Thoracic aorta (tissue), 2 donors: ENCODE measurements at regions not wholly inside any gene's neighbourhood (a gene's known extent, or its start where the extent isn't known, plus 50 kb on each side); places are given as distances from the start of the nearest gene placed in this dataset.

Experiments
- ATAC-seq: fragments of 150-250 bp; one replicate; pipeline ENCODE4 v1.8.0; 2017; ENCODE audit warnings: low read depth; ENCODE audit not compliant: insufficient number of reproducible peaks, low FRiP score
- DNase-seq: peaks from one replicate; pipeline ENCODE4 v3.0.0-alpha.2; 2020; ENCODE audit warnings: low spot score
- H3K27ac ChIP-seq, 2 donors: fragments of 200-600 bp; sonication (generic); 1 replicate in 1 of 2; 2 replicates in 1 of 2; pipeline ENCODE4 v1.5.1; 2016; ENCODE audit warnings: mild to moderate bottlenecking in 2 of 2, moderate library complexity in 2 of 2
- H3K27me3 ChIP-seq: fragments of 200-600 bp; sonication (generic); replicated peaks from 2 replicates; pipeline ENCODE4 v1.6.0; 2016; ENCODE audit warnings: mild to moderate bottlenecking; ENCODE audit not compliant: insufficient read depth
- H3K36me3 ChIP-seq: fragments of 200-600 bp; sonication (generic); one replicate; pipeline ENCODE4 v1.5.1; 2016
- H3K4me1 ChIP-seq, 2 donors: fragments of 200-600 bp; sonication (generic); 1 replicate in 1 of 2; 2 replicates in 1 of 2; pipeline versions ENCODE4 v1.5.1 to v1.6.0; 2016; ENCODE audit warnings: low read depth in 2 of 2, mild to moderate bottlenecking in 1 of 2; ENCODE audit not compliant: control insufficient read depth in 1 of 2
- H3K4me3 ChIP-seq: fragments of 200-600 bp; sonication (generic); 2 replicates; pipeline ENCODE4 v1.5.1; 2016; ENCODE audit warnings: mild to moderate bottlenecking
- H3K9me3 ChIP-seq: fragments of 200-600 bp; sonication (generic); 2 replicates; pipeline ENCODE4 v1.5.1; 2016
- TF ChIP-seq, protein P1 (sequence below): fragments of 200-600 bp; sonication (generic); IDR thresholded peaks from one replicate; pipeline ENCODE4 v1.5.1; 2019; ENCODE audit warnings: antibody characterized with exemption

DNA sequence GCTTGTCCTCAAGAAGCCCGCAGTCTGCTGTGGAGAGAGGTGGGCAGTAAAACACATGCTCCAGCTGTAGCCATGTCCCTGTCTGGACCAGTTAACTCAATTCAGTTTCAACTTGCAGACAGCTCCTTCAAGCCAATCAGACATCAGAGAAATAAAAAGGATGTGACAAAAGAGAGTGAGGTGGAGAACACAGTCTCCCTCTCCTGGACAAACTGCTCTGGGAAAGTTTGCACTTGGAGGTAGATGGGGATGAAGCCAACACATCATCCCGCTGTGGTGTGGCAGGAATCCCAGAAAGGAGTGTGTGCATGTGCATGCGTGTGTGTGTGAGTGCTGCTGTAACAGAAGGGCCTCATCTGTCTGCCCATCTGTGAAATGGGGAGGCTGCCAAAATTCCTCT, 358.6 kb upstream of the ASIC2 start:
- TF ChIP-seq, protein P1, sequence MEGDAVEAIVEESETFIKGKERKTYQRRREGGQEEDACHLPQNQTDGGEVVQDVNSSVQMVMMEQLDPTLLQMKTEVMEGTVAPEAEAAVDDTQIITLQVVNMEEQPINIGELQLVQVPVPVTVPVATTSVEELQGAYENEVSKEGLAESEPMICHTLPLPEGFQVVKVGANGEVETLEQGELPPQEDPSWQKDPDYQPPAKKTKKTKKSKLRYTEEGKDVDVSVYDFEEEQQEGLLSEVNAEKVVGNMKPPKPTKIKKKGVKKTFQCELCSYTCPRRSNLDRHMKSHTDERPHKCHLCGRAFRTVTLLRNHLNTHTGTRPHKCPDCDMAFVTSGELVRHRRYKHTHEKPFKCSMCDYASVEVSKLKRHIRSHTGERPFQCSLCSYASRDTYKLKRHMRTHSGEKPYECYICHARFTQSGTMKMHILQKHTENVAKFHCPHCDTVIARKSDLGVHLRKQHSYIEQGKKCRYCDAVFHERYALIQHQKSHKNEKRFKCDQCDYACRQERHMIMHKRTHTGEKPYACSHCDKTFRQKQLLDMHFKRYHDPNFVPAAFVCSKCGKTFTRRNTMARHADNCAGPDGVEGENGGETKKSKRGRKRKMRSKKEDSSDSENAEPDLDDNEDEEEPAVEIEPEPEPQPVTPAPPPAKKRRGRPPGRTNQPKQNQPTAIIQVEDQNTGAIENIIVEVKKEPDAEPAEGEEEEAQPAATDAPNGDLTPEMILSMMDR: no peak

DNA sequence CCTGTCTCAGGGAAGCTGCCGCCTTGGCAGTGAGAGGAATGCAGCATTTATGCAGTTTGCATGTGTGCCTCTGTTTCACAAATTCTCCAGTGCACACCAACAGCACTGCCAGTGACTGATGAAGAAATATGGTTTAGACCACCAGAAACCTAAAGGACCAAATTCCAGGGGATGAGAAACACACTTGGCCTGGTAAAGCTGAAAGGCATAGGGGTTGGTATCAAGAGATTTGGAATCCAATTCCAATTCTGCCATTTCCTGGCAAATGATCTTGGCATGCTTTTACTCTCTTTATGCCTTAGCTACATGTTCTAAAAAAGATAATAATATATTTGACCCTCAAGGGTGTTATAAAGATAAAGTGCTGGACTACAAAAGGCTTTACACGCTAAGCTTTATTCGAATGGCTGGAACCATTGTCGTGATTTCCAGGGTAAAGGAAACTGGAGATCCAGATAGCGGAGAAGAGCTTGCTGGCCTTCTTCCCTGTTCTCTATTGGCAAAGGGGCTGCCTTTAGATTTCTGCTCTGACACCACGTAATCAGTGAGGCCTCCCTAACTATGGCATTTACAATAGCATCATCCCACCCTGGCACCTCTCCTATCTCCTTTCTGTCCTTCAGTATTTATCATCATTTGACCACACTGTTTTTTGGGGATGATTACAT, 359.8 kb upstream of the ASIC2 start:
- no peaks in the 10 kb centered on the region for H3K9me3 ChIP-seq
- H3K27ac ChIP-seq: no peak overlapping the region
- TF ChIP-seq, protein P1: no peak
- ATAC-seq: no peak
- DNase-seq: no peak
- H3K4me3 ChIP-seq: no peak overlapping the region
- no peaks in the 10 kb centered on the region for H3K27me3 ChIP-seq
- no peaks in the 10 kb centered on the region for H3K36me3 ChIP-seq
- peaks cover 0 to under 1% of the 10 kb centered on the region in 2 donors for H3K4me1 ChIP-seq

More for the DNA sequence above, 358.6 kb upstream of the ASIC2 start:
- no peaks in the 10 kb centered on the region for H3K27me3 ChIP-seq
- ATAC-seq (no peak), DNase-seq (no peak)
- no peak overlapping the region for H3K27ac ChIP-seq
- no peaks in the 10 kb centered on the region for H3K36me3 ChIP-seq
- peaks cover 0 to 4% of the 10 kb centered on the region in 2 donors for H3K4me1 ChIP-seq
- no peaks in the 10 kb centered on the region for H3K9me3 ChIP-seq
- no peak overlapping the region for H3K4me3 ChIP-seq

DNA sequence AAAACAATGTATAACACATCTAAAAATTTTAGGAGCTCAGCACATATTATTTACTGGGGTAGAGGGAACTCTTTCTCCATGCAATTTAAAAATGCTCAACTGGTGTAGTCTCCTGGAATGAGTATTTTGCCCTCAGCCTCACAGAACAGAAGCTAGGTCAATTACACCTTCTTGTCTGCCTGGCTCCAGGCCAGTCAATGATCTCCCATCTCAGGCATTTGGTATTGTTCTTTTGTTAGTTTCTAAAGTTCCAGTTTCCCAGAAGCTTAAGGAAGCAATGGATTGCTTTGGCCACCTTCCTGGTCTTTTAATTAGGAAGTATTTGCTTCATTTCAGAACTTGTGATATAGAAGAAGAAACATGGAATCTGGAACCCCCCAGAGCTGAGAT, 360.3 kb upstream of the ASIC2 start:
- Histone ChIP-seq H3K27me3 (no peaks in the 10 kb centered on the region), H3K4me1 (no peaks in the 10 kb centered on the region), H3K36me3 (no peaks in the 10 kb centered on the region), H3K4me3 (no peak overlapping the region), H3K27ac (no peak overlapping the region), H3K9me3 (no peaks in the 10 kb centered on the region)
- ATAC-seq (no peak), DNase-seq (no peak)
- TF ChIP-seq, protein P1: no peak

DNA sequence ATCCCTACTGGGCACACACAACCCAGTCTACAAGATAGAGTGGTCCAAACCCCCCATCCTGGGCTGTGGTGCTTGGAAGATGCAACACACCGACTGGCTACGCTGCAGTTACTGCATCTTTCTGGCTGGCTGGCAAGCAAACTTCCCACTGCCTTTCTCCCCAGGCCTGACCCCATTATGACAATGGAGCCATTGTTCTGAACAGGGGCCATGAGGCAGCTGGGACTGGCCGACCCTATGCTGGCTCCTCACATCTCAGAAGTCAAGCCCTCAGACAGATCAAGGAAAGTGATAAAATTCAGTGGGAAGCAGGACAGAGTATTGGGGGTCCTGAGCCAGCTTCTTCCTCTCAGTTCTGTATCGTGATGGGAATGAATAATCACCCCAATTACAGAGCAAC, 364.1 kb upstream of the ASIC2 start:
- ATAC-seq: no peak
- Histone ChIP-seq H3K9me3 (no peaks in the 10 kb centered on the region), H3K36me3 (no peaks in the 10 kb centered on the region), H3K4me3 (no peak overlapping the region), H3K4me1 (no peaks in the 10 kb centered on the region), H3K27ac (no peak overlapping the region), H3K27me3 (no peaks in the 10 kb centered on the region)
- TF ChIP-seq, protein P1: no peak
- DNase-seq: no peak

DNA sequence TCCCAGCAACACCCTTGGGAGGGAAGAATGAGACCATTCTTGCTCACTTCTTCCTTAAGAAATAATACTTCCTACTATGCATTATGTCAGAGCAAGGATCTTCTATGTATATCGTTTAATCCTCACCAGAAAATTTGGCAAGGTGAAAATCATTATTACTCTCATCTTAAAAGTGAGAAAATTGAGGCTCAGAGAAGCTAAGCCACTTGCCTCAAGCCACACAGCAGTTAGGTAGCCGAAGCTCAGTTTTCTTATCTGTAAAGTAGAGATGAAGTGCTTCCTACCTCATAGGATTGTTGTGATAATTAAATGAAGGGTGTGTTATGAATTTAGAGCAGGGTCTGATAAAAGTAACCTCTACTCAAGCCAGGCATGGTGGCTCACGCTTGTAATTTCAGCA, 368.9 kb upstream of the ASIC2 start:
- Histone ChIP-seq H3K4me3 (no peak overlapping the region), H3K4me1 (no peaks in the 10 kb centered on the region), H3K27me3 (no peaks in the 10 kb centered on the region), H3K36me3 (no peaks in the 10 kb centered on the region), H3K27ac (no peak overlapping the region), H3K9me3 (no peaks in the 10 kb centered on the region)
- TF ChIP-seq, protein P1: no peak
- DNase-seq (no peak), ATAC-seq (no peak)
